Astrocyte of the cerebellum (primary cell): ENCODE measurements at regions not wholly inside any gene's neighbourhood (a gene's known extent, or its start where the extent isn't known, plus 50 kb on each side); places are given as distances from the start of the nearest gene placed in this dataset.

Experiments
- DNase-seq: peaks from one replicate; pipeline ENCODE4 v3.0.0-alpha.2; 2011; ENCODE audit warnings: low read depth
- H3K4me3 ChIP-seq: 2 replicates; pipeline ENCODE4 v1.5.1; 2011; ENCODE audit warnings: mild to moderate bottlenecking, low read depth, low read length, moderate library complexity
- CTCF ChIP-seq: IDR thresholded peaks from 2 replicates; pipeline ENCODE4 v1.5.1; 2012; ENCODE audit warnings: low read length, low read depth, moderate library complexity, mild to moderate bottlenecking; ENCODE audit errors: missing control alignments
- in situ Hi-C: cut with HindIII; loops from 2 replicates; pipeline ENCODE4 v1.10.0; 2017; ENCODE audit warnings: low sequenced_read_pairs

GRCh38 chr1:217205578-217205977, 425.3 kb downstream of the GPATCH2 start:
- no peak for TF ChIP-seq CTCF
- no peak overlapping the region for H3K4me3 ChIP-seq
- in situ Hi-C loops = no loop called here
- no peak for DNase-seq

- in situ Hi-C loops = no loop called here
- no peak for DNase-seq
- H3K4me3 ChIP-seq = no peak overlapping the region
- no peak for TF ChIP-seq CTCF
These were observed 434.3 kb downstream of the GPATCH2 start for GRCh38 chr1:217196616-217197015.

GRCh38 chr1:217193151-217193550, 437.7 kb downstream of the GPATCH2 start:
- no peak for TF ChIP-seq CTCF
- in situ Hi-C loops = no loop called here
- no peak overlapping the region for H3K4me3 ChIP-seq
- no peak for DNase-seq

- in situ Hi-C loops = no loop called here
These were observed 439.4 kb downstream of the GPATCH2 start for GRCh38 chr1:217191441-217191840.

GRCh38 chr1:217190359-217190758, 440.5 kb downstream of the GPATCH2 start:
- DNase-seq = no peak
- no peak for TF ChIP-seq CTCF
- in situ Hi-C loops = no loop called here
- no peak overlapping the region for H3K4me3 ChIP-seq

More at GRCh38 chr1:217191441-217191840, 439.4 kb downstream of the GPATCH2 start:
- DNase-seq = no peak
- no peak for TF ChIP-seq CTCF
- H3K4me3 ChIP-seq = no peak overlapping the region

- no peak for DNase-seq
- H3K4me3 ChIP-seq = no peak overlapping the region
- in situ Hi-C loops = no loop called here
- no peak for TF ChIP-seq CTCF
These were observed 441.5 kb downstream of the GPATCH2 start for GRCh38 chr1:217189362-217189761.
